Activated naive CD8-positive, alpha-beta T cell treated with anti-CD3 and anti-CD28 coated beads for 36 hours (primary cell): ENCODE measurements at regions not wholly inside any gene's neighbourhood (a gene's known extent, or its start where the extent isn't known, plus 50 kb on each side); places are given as distances from the start of the nearest gene placed in this dataset.

Experiments used
- DNase-seq: peaks from one replicate; pipeline ENCODE4 v3.0.0; 2021
- H3K27ac Mint-ChIP-seq: one replicate; pipeline ENCODE4 v1.8.0; 2022; ENCODE audit warnings: mild to moderate bottlenecking, moderate library complexity, mixed read lengths
- H3K27me3 Mint-ChIP-seq: one replicate; pipeline ENCODE4 v1.8.0; 2022; ENCODE audit warnings: mild to moderate bottlenecking, mixed read lengths
- H3K36me3 Mint-ChIP-seq: one replicate; pipeline ENCODE4 v1.8.0; 2021; ENCODE audit warnings: mild to moderate bottlenecking, mixed read lengths
- H3K4me1 Mint-ChIP-seq: one replicate; pipeline ENCODE4 v1.8.0; 2021; ENCODE audit warnings: mixed read lengths
- H3K4me3 Mint-ChIP-seq: one replicate; pipeline ENCODE4 v1.8.0; 2022; ENCODE audit warnings: mild to moderate bottlenecking, moderate library complexity, mixed read lengths
- H3K9me3 Mint-ChIP-seq: one replicate; pipeline ENCODE4 v1.8.0; 2022; ENCODE audit warnings: mixed read lengths

DNA sequence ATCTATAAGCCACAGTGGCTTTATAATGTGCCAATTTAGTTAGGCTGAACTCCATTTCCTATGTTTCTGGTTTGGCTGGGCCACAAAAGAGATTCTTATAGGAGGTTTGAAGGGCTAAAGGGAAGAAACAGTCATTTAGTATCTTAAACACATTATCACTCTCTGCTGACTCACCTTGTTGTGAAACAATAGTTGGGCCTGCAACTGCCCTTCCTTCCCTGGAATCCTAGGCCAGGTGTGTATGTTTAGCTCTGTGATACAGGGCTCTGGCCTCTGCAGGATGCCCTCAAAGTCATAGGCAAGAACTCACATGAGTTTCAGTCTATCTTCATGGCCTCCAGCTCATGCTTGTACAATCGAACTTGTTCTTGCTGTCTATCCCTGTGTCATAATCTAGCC, 400.0 kb upstream of the CELF4 start:
- Mint-ChIP-seq H3K4me3 (no peak overlapping the region), H3K36me3 (no peaks in the 10 kb centered on the region), H3K27me3 (no peaks in the 10 kb centered on the region), H3K9me3 (no peaks in the 10 kb centered on the region), H3K27ac (no peak overlapping the region), H3K4me1 (no peaks in the 10 kb centered on the region)
- no peak for DNase-seq

DNA sequence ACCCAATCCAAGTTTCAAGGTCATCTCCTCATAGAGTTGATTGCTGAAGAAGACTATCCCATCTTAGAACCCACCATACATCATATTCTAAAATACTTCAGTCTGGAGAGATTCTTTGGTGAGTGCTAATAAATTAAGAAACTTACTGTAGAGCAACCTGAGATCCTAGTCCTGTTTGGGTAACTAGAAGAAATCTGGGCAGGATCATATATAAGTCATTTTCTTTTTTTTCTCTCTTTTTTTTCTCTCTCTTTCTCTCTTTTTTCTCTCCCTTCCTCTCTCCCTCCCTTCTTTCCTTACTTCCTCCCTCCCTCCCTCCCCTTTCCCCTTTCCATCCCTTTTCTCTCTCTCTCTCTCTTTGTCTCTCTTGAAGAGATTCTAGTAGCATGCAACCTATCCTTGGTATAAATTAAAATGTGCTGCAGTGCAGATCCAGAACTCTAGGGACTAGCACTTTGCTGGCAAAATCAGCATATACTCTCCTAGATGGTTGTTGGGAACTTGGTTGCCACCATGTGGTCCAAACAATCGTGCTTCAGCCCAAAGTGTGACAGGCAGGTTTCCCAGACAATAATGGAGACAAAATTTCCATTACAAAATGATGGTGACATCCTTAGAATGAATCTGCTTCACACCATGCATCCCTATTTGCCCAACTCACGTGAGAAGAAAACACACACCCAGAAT, 399.4 kb upstream of the CELF4 start:
- H3K27ac Mint-ChIP-seq = no peak overlapping the region
- H3K27me3 Mint-ChIP-seq = no peaks in the 10 kb centered on the region
- no peaks in the 10 kb centered on the region for H3K36me3 Mint-ChIP-seq
- no peaks in the 10 kb centered on the region for H3K9me3 Mint-ChIP-seq
- no peaks in the 10 kb centered on the region for H3K4me1 Mint-ChIP-seq
- no peak for DNase-seq
- H3K4me3 Mint-ChIP-seq = no peak overlapping the region

DNA sequence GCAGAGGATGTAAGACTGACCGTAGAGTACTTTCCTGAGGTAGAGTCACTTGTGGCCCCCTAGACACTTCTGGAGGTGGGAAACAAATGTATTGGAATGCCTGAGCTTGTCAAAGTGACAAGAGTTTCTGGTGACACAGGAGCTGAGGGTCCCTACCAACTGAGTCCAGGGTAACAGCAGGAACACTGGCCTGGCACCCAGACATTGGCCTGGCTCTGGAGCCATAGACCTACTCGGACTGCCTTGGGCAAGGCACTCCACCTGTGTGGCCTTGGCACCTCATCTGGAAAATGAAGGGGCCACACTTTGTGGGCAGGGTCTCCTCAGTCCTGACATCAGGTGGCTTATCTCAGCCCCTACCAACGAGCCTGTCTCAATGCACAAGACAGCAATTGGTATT, 398.2 kb upstream of the CELF4 start:
- Mint-ChIP-seq H3K27me3 (no peaks in the 10 kb centered on the region), H3K27ac (no peak overlapping the region), H3K9me3 (no peaks in the 10 kb centered on the region), H3K4me3 (no peak overlapping the region), H3K36me3 (no peaks in the 10 kb centered on the region), H3K4me1 (no peaks in the 10 kb centered on the region)
- no peak for DNase-seq

DNA sequence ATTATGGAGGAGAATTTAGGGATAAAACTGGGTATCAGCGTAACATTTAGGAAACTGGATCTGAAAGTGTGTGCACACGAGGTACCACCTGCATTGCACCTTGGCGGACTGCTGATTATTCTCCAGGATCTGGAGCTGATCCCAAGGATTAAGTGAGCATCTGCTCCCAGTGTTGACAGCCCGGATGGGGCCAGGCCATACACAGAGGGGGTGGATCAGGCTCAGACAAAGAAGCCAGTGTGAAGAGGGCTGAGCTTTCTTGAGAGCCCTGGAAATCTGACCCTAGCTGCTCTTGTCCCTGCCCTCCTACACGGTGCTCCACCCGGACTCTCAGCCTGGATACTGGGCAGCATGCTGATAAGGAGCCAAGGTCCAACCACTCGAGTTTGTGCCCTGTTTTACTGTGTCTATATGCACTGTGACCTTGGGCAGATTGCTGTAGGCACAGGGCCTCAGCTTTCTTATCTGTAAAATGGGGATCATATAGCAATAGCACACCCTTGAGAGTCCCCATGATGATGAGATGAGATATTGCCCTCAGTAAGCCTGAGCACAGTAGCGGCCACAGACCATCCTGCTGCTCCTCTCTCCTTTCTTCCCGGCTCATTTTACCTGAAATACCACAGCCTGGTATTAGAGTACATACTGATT, 396.8 kb upstream of the CELF4 start:
- H3K36me3 Mint-ChIP-seq = no peaks in the 10 kb centered on the region
- H3K4me1 Mint-ChIP-seq = no peaks in the 10 kb centered on the region
- no peak overlapping the region for H3K4me3 Mint-ChIP-seq
- no peaks in the 10 kb centered on the region for H3K9me3 Mint-ChIP-seq
- no peak overlapping the region for H3K27ac Mint-ChIP-seq
- no peaks in the 10 kb centered on the region for H3K27me3 Mint-ChIP-seq
- DNase-seq = no peak

DNA sequence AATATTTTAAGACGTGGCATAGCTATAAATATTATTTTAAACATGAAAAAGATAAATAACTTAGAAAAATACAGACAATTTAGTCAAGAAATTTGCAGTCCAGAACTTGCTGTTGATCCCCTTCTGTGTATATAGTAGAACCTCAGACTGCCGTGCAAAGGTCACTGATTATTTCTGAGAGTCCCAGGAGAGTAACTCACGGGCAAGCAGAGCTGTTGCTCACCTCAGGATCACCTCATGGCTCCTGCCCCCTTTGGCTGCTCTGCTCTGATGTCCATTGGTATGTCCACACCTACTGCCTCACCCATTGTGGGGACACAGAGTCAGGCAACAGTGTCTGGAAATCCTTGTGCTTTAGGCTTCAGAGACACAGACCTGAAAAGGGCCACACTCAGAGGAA, 392.9 kb upstream of the CELF4 start:
- no peak for DNase-seq
- H3K4me1 Mint-ChIP-seq = no peaks in the 10 kb centered on the region
- H3K4me3 Mint-ChIP-seq = no peak overlapping the region
- no peaks in the 10 kb centered on the region for H3K36me3 Mint-ChIP-seq
- peaks cover 3% of the 10 kb centered on the region for H3K27me3 Mint-ChIP-seq
- no peaks in the 10 kb centered on the region for H3K9me3 Mint-ChIP-seq
- no peak overlapping the region for H3K27ac Mint-ChIP-seq

DNA sequence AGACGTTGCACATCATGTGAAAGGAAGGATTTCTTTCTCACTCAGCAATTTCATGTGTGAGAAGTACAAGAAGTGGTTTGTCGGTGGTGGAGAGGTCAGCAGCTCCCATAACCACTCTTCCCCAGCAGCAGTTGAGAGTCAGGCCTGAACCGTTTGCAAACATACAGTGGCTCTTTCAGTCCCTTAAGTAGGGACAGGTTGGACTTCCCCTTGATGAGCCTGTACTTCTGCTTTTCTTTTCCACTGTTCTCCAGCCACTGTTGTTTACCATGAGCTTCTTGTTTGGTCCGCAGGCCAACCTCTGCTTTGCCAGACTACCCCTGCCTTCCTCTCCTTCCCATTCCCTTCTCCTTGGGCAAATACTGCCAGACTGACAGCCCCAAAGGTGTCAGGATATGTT, 391.3 kb upstream of the CELF4 start:
- H3K27ac Mint-ChIP-seq = no peak overlapping the region
- no peak overlapping the region for H3K4me3 Mint-ChIP-seq
- peaks cover 3% of the 10 kb centered on the region for H3K27me3 Mint-ChIP-seq

DNA sequence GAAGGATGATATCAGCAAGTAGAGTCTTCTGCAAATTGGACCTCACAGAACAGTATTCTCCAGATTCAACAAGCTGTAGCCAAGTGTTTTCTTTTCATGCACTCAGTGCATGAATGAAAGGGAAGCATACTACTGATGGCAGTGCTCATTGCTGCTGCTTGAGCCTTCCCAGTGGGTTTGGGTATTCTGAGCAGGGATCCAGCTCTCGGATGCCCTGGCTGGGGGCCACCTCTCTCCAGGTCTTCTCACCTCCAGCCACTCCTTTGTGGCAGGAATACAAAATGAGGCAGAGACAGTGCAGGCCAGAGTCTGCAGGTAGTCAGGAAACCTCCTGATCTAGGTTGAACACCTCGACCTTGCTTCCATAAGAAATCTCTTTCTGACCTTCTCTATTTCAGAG, 390.4 kb upstream of the CELF4 start:
- Mint-ChIP-seq H3K27ac (no peak overlapping the region), H3K36me3 (no peaks in the 10 kb centered on the region), H3K9me3 (no peaks in the 10 kb centered on the region), H3K4me3 (no peak overlapping the region), H3K4me1 (no peaks in the 10 kb centered on the region), H3K27me3 (peaks cover 3% of the 10 kb centered on the region)
- no peak for DNase-seq

More for the DNA sequence above, 391.3 kb upstream of the CELF4 start:
- Mint-ChIP-seq H3K9me3 (no peaks in the 10 kb centered on the region), H3K36me3 (no peaks in the 10 kb centered on the region), H3K4me1 (no peaks in the 10 kb centered on the region)
- DNase-seq = no peak

DNA sequence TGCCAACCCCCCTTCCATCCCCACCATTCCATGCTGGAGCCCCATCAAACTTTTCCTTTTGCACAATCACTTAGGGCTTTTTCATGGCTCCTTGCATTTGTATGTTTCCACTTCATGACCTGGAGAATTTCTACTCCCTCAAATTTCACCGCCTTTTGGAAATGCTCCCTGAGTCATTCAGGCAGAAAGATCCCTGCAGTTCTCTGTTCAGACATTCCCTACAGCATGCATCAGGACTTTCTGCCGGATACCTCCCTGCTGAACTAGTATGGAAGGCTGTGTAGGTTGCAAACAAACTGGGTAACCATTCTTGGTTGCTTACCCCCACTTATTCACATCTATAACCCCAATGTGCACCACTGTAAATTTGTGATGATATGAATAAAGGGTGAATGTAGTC, 389.6 kb upstream of the CELF4 start:
- H3K27me3 Mint-ChIP-seq = peaks cover 3% of the 10 kb centered on the region
- no peak overlapping the region for H3K4me3 Mint-ChIP-seq
- no peak for DNase-seq
- H3K4me1 Mint-ChIP-seq = no peaks in the 10 kb centered on the region
- no peaks in the 10 kb centered on the region for H3K36me3 Mint-ChIP-seq
- no peaks in the 10 kb centered on the region for H3K9me3 Mint-ChIP-seq
- H3K27ac Mint-ChIP-seq = no peak overlapping the region

DNA sequence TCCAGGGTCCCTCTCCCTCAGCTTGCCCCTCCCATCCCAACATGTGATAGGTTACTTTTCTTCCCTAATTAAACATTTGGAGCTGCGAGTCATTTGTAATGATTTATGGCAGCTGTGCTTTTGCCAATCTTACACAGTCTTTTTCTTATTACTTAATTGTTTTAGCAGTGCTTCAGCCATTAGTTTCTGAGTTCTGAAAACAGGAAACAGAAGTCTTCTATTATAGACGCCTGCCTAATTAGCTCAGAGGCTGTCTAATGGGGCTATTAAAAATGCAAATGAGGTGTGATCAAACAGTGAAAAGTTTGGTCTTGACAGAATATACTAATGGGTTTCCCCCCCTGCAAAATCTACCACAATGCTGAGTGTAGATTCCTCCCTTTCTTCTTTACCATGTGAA, 388.3 kb upstream of the CELF4 start:
- no peaks in the 10 kb centered on the region for H3K36me3 Mint-ChIP-seq
- DNase-seq = no peak
- H3K27me3 Mint-ChIP-seq = peaks cover 3% of the 10 kb centered on the region
- H3K27ac Mint-ChIP-seq = no peak overlapping the region
- no peaks in the 10 kb centered on the region for H3K9me3 Mint-ChIP-seq
- H3K4me3 Mint-ChIP-seq = no peak overlapping the region
- no peaks in the 10 kb centered on the region for H3K4me1 Mint-ChIP-seq

DNA sequence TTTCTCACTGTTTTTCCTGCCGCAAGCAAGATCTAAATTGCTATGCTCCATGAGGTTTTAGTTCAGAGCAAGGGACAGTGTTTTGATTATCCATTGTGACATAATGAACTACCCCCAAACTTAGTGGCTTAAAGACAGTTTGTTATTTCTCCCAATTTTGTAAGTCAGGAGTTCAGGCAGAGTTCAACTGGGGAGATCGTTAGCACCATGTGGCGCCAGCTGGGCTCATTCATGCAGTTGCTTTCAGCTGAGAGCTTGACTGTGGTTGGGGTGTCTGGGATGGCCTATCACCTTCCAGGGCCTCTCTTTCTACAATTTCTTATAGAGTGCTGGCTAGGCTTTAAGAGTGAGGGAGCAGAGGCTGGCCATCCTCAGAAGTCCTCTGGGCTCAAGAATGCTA, 382.9 kb upstream of the CELF4 start:
- Mint-ChIP-seq H3K27ac (no peak overlapping the region), H3K27me3 (no peaks in the 10 kb centered on the region), H3K4me1 (no peaks in the 10 kb centered on the region), H3K4me3 (no peak overlapping the region), H3K9me3 (no peaks in the 10 kb centered on the region), H3K36me3 (no peaks in the 10 kb centered on the region)
- DNase-seq = no peak

DNA sequence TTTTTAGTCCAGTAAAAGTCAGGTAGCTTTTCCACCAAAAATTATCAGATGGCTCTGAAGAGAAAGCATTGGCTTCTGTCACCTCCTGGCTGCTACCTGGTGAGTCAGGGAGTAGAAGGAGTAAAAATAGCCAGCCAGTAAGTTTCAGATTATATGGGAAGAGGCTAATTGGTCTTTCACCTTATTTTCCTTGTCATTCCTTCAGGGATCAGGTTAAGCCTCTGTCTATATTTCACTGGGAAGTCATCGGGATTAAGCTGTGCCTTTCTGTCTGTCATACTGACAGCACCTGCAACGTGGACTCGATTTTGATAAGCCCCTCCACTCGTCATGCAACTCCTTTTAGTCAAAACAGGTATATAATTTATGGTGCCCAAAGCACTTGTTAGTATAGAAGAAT, 380.7 kb upstream of the CELF4 start:
- no peaks in the 10 kb centered on the region for H3K36me3 Mint-ChIP-seq
- no peaks in the 10 kb centered on the region for H3K9me3 Mint-ChIP-seq
- no peak overlapping the region for H3K4me3 Mint-ChIP-seq
- H3K27me3 Mint-ChIP-seq = no peaks in the 10 kb centered on the region
- DNase-seq = no peak
- H3K27ac Mint-ChIP-seq = no peak overlapping the region
- no peaks in the 10 kb centered on the region for H3K4me1 Mint-ChIP-seq

DNA sequence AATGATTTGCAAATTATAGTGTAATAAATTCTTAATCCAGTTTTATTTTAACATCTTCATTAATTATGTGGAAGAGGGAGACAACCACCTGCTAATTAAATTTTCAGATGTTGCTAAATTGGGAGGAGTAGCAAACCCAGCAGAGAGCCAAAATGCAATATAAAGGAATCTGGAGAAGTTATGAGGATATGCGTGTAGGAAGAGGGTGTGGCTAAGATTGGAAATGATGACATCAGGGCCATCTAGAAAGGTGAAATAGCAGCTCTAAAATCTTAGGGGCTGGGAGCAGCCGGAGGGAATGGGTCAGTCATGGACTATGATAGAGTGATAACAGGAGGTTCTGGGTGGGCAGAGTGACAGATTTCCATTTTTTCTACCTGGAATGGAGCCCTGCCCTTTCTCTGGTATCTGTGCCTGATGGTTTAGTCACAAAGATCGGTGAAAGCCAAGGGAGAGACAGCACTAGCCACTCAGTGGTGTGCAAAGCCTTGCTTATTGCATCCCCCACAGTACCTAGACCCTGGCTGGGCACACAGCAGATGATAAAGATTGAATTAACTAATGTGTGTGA, 379.2 kb upstream of the CELF4 start:
- Mint-ChIP-seq H3K4me1 (no peaks in the 10 kb centered on the region), H3K4me3 (no peak overlapping the region), H3K27me3 (no peaks in the 10 kb centered on the region), H3K27ac (no peak overlapping the region), H3K9me3 (no peaks in the 10 kb centered on the region), H3K36me3 (no peaks in the 10 kb centered on the region)
- DNase-seq = no peak

DNA sequence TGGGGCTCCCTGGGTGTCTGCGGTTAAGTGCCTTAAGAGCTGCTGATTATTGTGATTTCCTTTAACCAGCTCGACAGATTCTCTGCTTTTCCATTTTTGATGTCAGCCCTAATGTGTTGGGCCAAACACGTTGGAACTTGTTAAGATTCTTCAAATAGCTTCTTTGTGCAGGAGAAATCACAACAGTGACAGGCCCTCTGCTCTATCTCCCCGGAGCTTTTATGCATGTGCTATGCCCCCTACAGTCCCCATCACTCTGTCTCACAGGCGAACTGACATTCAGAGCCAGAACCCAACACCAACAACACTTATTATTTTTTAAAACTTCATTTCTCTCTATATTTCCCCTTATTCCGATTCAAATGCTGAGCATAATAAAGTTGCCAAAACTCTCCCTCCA, 371.7 kb upstream of the CELF4 start:
- no peaks in the 10 kb centered on the region for H3K27me3 Mint-ChIP-seq
- H3K4me3 Mint-ChIP-seq = no peak overlapping the region

DNA sequence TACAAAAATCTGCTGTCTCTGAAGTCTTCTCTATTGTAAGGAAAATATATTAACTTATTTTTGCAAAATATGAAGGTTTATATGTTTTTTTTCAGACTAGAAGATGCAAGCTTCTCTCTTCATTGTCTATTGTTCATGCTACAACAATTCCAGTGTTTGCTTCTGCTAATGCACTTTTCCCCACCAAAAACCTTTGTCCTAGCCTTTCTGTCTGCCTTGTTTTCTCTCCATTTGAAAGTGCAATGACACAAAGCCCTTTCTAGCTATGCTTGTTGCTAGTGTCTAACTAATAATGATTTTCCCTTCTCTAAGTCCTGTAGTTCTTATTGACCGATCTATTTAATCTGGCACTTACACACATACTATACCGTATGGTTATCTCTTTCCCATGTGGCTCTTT, 369.5 kb upstream of the CELF4 start:
- Mint-ChIP-seq H3K9me3 (peaks cover 7% of the 10 kb centered on the region), H3K4me3 (no peak overlapping the region), H3K27ac (no peak overlapping the region), H3K36me3 (no peaks in the 10 kb centered on the region), H3K4me1 (no peaks in the 10 kb centered on the region), H3K27me3 (no peaks in the 10 kb centered on the region)
- no peak for DNase-seq

More for the DNA sequence above, 371.7 kb upstream of the CELF4 start:
- no peaks in the 10 kb centered on the region for H3K4me1 Mint-ChIP-seq
- peaks cover 5% of the 10 kb centered on the region for H3K9me3 Mint-ChIP-seq
- H3K27ac Mint-ChIP-seq = no peak overlapping the region
- DNase-seq = no peak
- H3K36me3 Mint-ChIP-seq = no peaks in the 10 kb centered on the region

DNA sequence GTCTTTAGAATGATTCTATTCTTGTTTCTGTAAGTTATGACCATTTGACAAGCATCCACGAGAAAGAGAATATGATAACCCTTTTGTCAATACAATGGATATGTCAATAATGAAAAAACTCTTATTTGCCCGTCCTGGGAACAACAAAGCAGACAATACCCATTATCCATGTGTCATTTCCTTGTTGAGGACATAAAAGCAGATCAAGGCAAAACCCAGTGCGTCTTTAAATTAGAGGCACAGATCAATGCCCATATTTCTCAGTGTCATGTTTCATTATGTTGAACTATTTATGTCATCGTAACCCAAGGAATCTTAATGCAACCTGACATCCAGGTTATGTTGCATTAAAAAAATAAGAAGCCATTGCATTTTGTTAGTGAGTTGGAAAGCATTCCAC, 365.0 kb upstream of the CELF4 start:
- Mint-ChIP-seq H3K4me1 (no peaks in the 10 kb centered on the region), H3K27ac (no peak overlapping the region), H3K36me3 (no peaks in the 10 kb centered on the region), H3K4me3 (no peak overlapping the region), H3K27me3 (no peaks in the 10 kb centered on the region), H3K9me3 (peaks cover 2% of the 10 kb centered on the region)
- no peak for DNase-seq

DNA sequence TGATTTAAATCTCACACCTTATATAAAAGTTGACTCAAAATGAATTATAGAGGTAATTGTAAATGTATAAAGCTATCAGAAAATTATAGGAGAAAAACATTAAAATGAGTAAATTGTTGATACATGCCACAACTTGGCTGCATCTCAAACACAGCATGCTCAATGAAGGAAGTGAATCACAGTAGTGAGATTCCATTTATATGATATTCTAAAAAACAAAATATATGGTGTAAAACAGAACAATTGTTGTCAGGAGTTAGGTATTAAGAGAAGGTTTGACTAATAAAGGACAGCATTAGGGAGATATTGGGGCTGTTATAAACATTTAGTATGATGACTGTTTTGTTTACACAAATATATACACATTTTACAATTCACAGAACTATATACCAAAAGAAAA, 356.6 kb upstream of the CELF4 start:
- no peak for DNase-seq
- H3K36me3 Mint-ChIP-seq = no peaks in the 10 kb centered on the region
- H3K27me3 Mint-ChIP-seq = no peaks in the 10 kb centered on the region
- no peak overlapping the region for H3K27ac Mint-ChIP-seq
- no peaks in the 10 kb centered on the region for H3K4me1 Mint-ChIP-seq
- H3K9me3 Mint-ChIP-seq = no peaks in the 10 kb centered on the region
- no peak overlapping the region for H3K4me3 Mint-ChIP-seq
